ENCODE measurements at regions not wholly inside any gene's neighbourhood (a gene's known extent, or its start where the extent isn't known, plus 50 kb on each side); places are given as distances from the start of the nearest gene placed in this dataset.

- ATAC-seq (ENCODE audit: insufficient number of reproducible peaks, low FRiP score, low read depth): no peak
- Histone ChIP-seq H3K4me1 (ENCODE audit: control insufficient read depth in 1 of 2, low read depth in 2 of 2) (no peaks in the 10 kb centered on the region), H3K9me3 (no peaks in the 10 kb centered on the region), H3K36me3 (no peaks in the 10 kb centered on the region), H3K27me3 (replicated peaks; ENCODE audit: insufficient read depth) (no peaks in the 10 kb centered on the region), H3K27ac (no peak overlapping the region), H3K4me3 (no peak overlapping the region)
- TF ChIP-seq CTCF (IDR thresholded peaks at IDR 0.05): no peak
- DNase-seq (ENCODE audit: low spot score): no peak
These were observed 315.4 kb downstream of the CDH2 start for GRCh38 chr18:27861539-27861938.

GRCh38 chr18:27860701-27861107 lies 316.2 kb downstream of the CDH2 start:
- H3K27ac ChIP-seq: no peak overlapping the region
- H3K36me3 ChIP-seq: no peaks in the 10 kb centered on the region
- no peaks in the 10 kb centered on the region for H3K9me3 ChIP-seq
- DNase-seq (ENCODE audit: low spot score) (no peak), ATAC-seq (ENCODE audit: insufficient number of reproducible peaks, low FRiP score, low read depth) (no peak)
- H3K4me3 ChIP-seq: no peak overlapping the region
- no peaks in the 10 kb centered on the region for H3K4me1 ChIP-seq (ENCODE audit: control insufficient read depth in 1 of 2, low read depth in 2 of 2)
- TF ChIP-seq CTCF (IDR thresholded peaks at IDR 0.05): no peak
- no peaks in the 10 kb centered on the region for H3K27me3 ChIP-seq (replicated peaks; ENCODE audit: insufficient read depth)

- Histone ChIP-seq H3K4me3 (no peak overlapping the region), H3K36me3 (no peaks in the 10 kb centered on the region), H3K4me1 (ENCODE audit: control insufficient read depth in 1 of 2, low read depth in 2 of 2) (no peaks in the 10 kb centered on the region), H3K9me3 (no peaks in the 10 kb centered on the region), H3K27ac (no peak overlapping the region), H3K27me3 (replicated peaks; ENCODE audit: insufficient read depth) (no peaks in the 10 kb centered on the region)
- TF ChIP-seq CTCF (IDR thresholded peaks at IDR 0.05): no peak
- ATAC-seq (ENCODE audit: insufficient number of reproducible peaks, low FRiP score, low read depth) (no peak), DNase-seq (ENCODE audit: low spot score) (no peak)
These were observed 316.9 kb downstream of the CDH2 start for GRCh38 chr18:27860011-27860410.

GRCh38 chr18:27856820-27857219 lies 320.1 kb downstream of the CDH2 start:
- Histone ChIP-seq H3K4me1 (ENCODE audit: control insufficient read depth in 1 of 2, low read depth in 2 of 2) (no peaks in the 10 kb centered on the region), H3K4me3 (no peak overlapping the region), H3K27ac (no peak overlapping the region), H3K36me3 (no peaks in the 10 kb centered on the region), H3K9me3 (no peaks in the 10 kb centered on the region), H3K27me3 (replicated peaks; ENCODE audit: insufficient read depth) (no peaks in the 10 kb centered on the region)
- TF ChIP-seq CTCF (IDR thresholded peaks at IDR 0.05): no peak
- DNase-seq (ENCODE audit: low spot score) (no peak), ATAC-seq (ENCODE audit: insufficient number of reproducible peaks, low FRiP score, low read depth) (no peak)

- no peak for TF ChIP-seq CTCF (IDR thresholded peaks at IDR 0.05)
- Histone ChIP-seq H3K4me1 (ENCODE audit: control insufficient read depth in 1 of 2, low read depth in 2 of 2) (no peaks in the 10 kb centered on the region), H3K27me3 (replicated peaks; ENCODE audit: insufficient read depth) (no peaks in the 10 kb centered on the region), H3K9me3 (no peaks in the 10 kb centered on the region), H3K27ac (no peak overlapping the region), H3K4me3 (no peak overlapping the region), H3K36me3 (no peaks in the 10 kb centered on the region)
- ATAC-seq (ENCODE audit: insufficient number of reproducible peaks, low FRiP score, low read depth) (no peak), DNase-seq (ENCODE audit: low spot score) (no peak)
These were observed 321.4 kb downstream of the CDH2 start for GRCh38 chr18:27855486-27855885.
